PFSK-1 (cell line): ENCODE measurements at regions not wholly inside any gene's neighbourhood (a gene's known extent, or its start where the extent isn't known, plus 50 kb on each side); places are given as distances from the start of the nearest gene placed in this dataset.

Experiments
- FOXP2 ChIP-seq: optimal IDR thresholded peaks from 2 replicates; pipeline ENCODE3; 2011; ENCODE audit warnings: borderline replicate concordance, control low read depth, inconsistent platforms; ENCODE audit not compliant: insufficient read depth; ENCODE audit errors: extremely low read length, extremely low read depth
- POLR2AphosphoS5 ChIP-seq: IDR thresholded peaks from 2 replicates; pipeline ENCODE4 v1.6.1; 2012; ENCODE audit warnings: low read depth, mild to moderate bottlenecking, control low read depth, low read length, moderate library complexity
- SIN3A ChIP-seq: IDR thresholded peaks from 2 replicates; pipeline ENCODE4 v1.6.1; 2012; ENCODE audit warnings: mild to moderate bottlenecking, low read length, moderate library complexity, borderline replicate concordance; ENCODE audit not compliant: insufficient read depth
- TAF1 ChIP-seq: IDR thresholded peaks from 2 replicates; pipeline ENCODE4 v1.6.1; 2012; ENCODE audit warnings: low read length, control low read depth, borderline replicate concordance; ENCODE audit not compliant: insufficient read depth
- TF ChIP-seq, protein P1 (sequence below), 2 experiments: IDR thresholded peaks; 2 replicates each; pipeline versions ENCODE4 v1.6.1 to v1.8.0; 2011 to 2012; ENCODE audit warnings: low read depth in 2 of 2, low read length in 2 of 2, control low read depth in 1 of 2, inconsistent platforms in 1 of 2, mild to moderate bottlenecking in 1 of 2, moderate library complexity in 1 of 2; ENCODE audit not compliant: insufficient read depth in 1 of 2

DNA sequence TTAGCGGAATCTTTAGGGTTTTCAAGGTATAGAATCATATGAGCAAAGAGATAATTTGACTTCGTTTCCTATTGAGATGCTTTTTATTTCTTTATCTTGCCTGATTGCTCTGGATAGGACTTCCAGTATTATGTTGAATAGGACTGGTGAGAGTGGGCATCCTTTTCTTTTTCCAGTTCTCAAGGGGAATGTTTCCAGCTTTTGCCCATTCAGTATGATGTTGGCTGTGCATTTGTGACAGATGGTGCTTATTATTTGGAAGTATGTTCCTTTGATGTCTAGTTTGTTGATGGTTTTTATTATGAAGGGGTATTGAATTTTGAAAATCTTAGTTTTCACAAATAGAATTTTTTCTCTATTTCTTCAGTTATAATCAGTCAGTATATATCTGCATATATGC lies 656.6 kb upstream of the MAP3K7 start:
- TF ChIP-seq POLR2AphosphoS5 (no peak), FOXP2 (no peak), SIN3A (no peak), TAF1 (no peak)
- TF ChIP-seq, protein P1, sequence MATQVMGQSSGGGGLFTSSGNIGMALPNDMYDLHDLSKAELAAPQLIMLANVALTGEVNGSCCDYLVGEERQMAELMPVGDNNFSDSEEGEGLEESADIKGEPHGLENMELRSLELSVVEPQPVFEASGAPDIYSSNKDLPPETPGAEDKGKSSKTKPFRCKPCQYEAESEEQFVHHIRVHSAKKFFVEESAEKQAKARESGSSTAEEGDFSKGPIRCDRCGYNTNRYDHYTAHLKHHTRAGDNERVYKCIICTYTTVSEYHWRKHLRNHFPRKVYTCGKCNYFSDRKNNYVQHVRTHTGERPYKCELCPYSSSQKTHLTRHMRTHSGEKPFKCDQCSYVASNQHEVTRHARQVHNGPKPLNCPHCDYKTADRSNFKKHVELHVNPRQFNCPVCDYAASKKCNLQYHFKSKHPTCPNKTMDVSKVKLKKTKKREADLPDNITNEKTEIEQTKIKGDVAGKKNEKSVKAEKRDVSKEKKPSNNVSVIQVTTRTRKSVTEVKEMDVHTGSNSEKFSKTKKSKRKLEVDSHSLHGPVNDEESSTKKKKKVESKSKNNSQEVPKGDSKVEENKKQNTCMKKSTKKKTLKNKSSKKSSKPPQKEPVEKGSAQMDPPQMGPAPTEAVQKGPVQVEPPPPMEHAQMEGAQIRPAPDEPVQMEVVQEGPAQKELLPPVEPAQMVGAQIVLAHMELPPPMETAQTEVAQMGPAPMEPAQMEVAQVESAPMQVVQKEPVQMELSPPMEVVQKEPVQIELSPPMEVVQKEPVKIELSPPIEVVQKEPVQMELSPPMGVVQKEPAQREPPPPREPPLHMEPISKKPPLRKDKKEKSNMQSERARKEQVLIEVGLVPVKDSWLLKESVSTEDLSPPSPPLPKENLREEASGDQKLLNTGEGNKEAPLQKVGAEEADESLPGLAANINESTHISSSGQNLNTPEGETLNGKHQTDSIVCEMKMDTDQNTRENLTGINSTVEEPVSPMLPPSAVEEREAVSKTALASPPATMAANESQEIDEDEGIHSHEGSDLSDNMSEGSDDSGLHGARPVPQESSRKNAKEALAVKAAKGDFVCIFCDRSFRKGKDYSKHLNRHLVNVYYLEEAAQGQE (IDR thresholded peaks at IDR 0.05; ENCODE audit: insufficient read depth in 1 of 2, low read depth in 2 of 2, low read length in 2 of 2) = no peak
